SIG-M5 (cell line): ENCODE measurements at regions not wholly inside any gene's neighbourhood (a gene's known extent, or its start where the extent isn't known, plus 50 kb on each side); places are given as distances from the start of the nearest gene placed in this dataset.

Experiments
- DNase-seq: peaks from one replicate; lab custom pipeline; 2025; lab: John Stamatoyannopoulos, UW

DNA sequence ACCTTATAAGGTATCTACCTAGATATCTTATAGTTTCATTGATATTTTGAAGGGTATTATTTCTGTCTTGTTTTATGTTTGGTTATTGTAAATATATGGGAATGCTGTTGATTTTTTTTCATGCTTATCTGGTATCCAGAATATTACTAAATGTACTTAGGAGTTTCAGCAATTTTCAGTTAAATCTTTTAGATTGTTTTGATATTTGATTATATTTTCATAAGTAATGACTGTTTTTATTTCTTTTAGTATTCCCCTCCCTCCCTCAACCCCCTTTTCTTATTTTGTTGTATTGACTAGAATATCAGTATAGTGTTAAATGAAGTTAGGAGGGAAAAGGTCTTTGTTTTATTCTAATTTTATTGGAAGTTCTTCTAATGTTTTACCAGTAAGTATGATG lies 344.4 kb upstream of the PROX1 start:
- DNase-seq = no peak

GRCh38 chr1:213647864-213648650 lies 339.7 kb upstream of the PROX1 start:
- no peak for DNase-seq

- DNase-seq = no peak
Measured at GRCh38 chr1:213649373-213649772, 338.4 kb upstream of the PROX1 start.

DNA sequence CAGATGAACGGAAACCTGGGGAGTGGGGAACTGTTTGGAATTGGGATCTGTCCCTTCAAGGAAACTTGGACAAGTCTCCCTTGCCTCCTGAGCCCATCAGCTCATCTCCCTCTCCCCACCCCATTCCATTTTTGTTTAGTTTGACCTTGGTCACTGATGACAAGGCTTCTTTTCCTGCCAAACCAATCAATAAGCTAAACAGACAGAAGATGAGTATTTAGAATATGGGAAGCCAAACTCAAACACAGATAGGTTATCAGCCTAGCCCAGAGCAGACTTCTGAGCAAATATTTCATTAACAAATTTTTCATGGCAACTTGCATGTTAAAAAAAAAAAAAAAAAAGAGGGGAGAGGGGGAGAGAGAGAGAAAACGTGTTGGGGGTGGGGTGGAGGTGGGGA lies 337.2 kb upstream of the PROX1 start:
- DNase-seq = no peak

- no peak for DNase-seq
Measured at GRCh38 chr1:213651077-213651476, 336.7 kb upstream of the PROX1 start.

- DNase-seq = no peak
Measured at GRCh38 chr1:213652109-213652508, 335.7 kb upstream of the PROX1 start.

DNA sequence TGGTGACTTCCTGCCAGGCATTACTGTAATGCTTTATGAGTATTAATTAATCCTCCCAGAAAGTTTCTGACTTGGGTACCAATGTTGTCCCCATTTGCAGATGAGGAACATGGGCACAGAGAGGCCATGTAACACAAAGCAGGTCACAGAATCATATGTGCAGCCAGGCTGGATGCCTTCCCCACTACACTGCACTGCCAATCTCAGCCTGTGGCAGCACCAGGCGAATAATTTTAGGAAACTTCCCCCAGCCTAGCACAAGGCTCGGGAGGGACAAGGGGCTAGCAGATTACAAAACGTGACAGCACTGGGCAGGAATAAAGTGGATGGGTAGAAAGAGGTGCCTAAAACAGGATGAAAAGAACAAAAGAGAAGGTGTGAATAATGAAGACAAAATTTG lies 331.7 kb upstream of the PROX1 start:
- DNase-seq = no peak

GRCh38 chr1:213656503-213656902 lies 331.3 kb upstream of the PROX1 start:
- no peak for DNase-seq

GRCh38 chr1:213657013-213657412 lies 330.8 kb upstream of the PROX1 start:
- DNase-seq = no peak

DNA sequence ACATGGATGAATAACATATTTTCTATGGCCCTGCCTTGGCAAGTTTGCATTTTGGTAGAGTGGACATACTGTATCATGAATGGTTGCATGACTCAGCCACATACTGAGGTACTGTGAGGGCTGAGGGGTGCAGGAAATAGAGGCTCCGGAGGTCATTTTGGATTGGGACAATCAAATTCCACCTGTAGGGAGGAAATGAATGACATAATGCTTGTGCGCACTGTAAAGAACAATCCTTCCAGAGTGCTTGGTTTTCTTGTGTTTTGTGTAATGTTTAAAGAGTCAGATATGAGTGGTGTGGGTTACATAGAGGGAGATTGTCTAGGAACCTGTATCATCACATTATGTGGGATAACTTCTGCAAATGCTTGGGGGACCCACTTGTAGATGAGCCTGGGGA lies 329.9 kb upstream of the PROX1 start:
- DNase-seq = no peak

DNA sequence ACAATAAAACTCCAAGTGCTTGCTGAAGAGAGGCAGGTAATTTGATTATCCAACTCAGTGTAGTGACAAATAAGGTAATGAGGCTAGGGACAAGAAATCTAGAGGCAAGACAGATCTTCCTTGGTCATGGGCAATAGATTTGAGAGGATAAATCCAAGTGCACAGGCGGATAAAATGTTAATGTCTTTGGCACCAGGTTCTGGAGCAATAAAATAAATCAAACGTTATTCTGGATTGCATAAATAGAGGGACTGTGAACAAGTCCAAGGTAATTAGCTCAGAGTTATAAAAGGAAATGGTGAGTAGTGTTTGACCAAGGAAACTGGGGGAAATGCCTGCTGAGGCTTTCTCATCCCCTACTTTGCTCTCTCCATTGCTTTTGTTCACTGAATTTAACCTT lies 329.3 kb upstream of the PROX1 start:
- DNase-seq = no peak

- DNase-seq = no peak
Measured at GRCh38 chr1:213659580-213660547, 327.9 kb upstream of the PROX1 start.

DNA sequence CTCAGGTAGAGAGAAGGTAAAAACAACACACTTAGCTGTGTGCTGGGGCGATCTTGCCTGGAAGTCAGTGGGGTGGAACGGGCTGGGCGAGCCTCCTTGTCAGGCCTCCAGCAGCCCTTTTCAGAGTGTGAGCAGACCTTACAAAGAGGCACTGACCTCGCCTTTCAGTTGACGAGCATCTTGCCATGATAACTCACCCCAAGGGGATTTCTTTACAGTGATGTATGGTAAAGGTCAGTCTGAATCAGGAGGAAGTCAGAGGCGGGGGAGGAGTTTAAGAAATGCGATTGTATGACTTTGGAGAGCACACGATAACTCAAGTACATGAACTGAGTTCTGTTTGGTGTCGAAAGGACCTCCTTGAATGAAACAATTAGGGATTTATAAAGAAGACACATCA lies 326.5 kb upstream of the PROX1 start:
- no peak for DNase-seq

DNA sequence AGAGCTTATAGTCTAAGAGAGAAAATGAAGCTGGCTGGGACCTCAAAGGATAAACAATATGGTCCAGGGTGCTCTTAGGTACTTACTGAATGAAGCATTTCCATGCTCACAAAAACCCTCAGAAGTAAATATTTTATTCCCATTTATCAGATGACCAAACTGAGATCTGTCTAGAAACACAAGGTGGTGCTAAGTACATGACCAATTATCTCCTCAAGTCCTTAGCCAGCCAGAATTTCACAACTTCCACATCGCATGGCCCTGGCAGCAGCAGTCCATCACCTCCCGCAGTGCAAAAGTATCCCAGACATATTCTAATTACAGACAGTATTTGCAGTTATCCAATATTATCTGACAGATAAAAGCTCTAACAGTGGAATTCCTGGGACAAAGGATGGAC lies 321.7 kb upstream of the PROX1 start:
- DNase-seq = no peak

- no peak for DNase-seq
Measured at GRCh38 chr1:213666922-213667321, 320.9 kb upstream of the PROX1 start.

DNA sequence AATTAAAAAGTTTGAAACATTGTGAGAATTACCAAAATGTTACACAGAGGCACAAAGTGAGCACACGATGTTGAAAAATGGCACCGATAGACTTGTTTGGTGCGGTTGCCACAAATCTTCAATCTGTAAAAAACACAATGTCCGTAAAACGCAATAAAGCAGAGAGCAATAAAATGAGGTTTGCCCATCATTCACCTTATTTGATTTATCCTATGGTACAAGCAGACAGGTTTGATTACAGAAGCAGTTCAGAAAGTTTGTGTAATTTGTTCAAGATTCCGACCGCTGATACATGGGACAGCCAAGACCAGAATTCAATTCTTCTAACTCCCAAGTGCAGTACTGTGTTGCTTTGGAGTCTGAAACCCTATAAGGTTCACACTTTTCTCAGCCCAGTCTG lies 318.3 kb upstream of the PROX1 start:
- DNase-seq = no peak

- no peak for DNase-seq
Measured at GRCh38 chr1:213669964-213670691, 317.6 kb upstream of the PROX1 start.

GRCh38 chr1:213670692-213671023 lies 317.1 kb upstream of the PROX1 start:
- no peak for DNase-seq

DNA sequence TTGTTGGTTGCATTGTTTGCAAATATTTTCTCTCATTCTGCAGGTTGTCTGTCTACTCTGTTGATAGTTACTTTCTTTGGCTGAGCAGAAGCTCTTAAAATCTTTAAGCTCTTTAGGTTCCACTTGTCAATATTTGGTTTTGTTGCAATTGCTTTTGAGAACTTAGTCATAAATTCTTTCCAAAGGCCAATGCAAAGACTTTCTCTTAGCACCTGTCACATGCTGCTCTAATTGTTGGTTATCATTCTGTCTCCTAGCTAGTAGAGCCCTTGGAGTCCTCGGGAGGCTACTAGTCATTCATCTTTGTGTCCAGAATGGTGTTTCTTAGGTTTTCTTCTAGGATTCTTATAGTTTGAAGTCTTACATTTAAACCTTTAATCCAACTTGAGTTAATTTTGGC lies 312.7 kb upstream of the PROX1 start:
- no peak for DNase-seq

- DNase-seq = no peak
Measured at GRCh38 chr1:213676736-213677135, 311.0 kb upstream of the PROX1 start.

DNA sequence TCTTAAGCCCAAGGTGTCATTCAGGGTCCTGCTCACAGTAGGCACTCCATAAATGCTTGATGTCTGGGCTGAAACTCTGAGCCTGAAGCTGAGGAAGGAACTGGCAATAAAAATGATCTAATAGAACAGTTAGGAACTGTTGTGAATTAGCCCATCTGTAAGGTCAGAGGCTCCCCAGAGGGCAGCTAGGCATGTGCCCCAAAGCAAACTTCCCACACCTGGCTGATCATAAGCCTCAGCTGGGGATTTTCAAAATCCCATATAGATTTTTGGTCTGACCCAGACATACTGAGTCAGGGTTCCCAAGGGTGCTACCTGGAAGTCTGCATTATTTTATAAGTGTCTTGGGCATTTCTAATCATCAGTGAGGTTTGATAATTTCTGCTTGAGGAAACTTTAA lies 309.4 kb upstream of the PROX1 start:
- no peak for DNase-seq

DNA sequence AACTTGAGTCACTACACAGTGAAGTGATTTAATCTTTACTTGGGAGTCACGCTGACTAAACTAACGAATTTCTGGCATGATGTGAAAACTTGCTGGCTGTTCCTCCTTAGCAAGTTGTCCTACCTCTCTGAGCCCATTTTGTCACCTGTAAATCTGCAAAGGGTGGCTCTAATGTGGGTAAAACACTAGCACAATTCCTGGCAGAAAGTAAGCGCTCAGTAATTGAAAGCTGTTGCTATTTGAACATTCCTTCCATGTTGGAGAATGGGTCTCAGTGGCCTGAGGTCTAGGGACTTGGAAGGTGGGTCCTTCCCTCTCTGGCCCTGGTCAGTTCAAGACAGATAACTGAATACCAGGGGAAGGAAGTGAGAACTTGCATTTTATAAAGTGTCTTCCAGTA lies 309.0 kb upstream of the PROX1 start:
- no peak for DNase-seq

DNA sequence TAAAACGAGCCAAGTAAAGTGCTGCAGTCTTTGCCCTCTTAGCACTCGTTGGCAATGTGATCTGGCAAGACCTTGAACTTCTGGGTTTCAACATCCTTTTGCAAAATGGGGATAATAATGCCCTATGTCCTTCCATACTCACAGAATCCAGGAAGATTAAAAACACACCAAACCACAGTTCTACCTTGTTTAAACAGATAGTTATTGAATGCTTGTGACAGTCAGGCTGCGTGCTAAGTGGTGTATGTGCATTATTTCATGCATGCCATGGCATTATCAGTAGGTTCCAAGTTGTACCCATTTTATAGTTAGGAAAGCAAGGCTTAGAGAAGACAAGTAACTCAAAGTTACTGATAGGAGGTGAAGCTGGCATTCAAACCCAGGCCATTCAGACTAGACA lies 308.6 kb upstream of the PROX1 start:
- DNase-seq = no peak
